ENCODE measurements at regions not wholly inside any gene's neighbourhood (a gene's known extent, or its start where the extent isn't known, plus 50 kb on each side); places are given as distances from the start of the nearest gene placed in this dataset.

GRCh38 chr17:53148058-53148457 is 674.7 kb upstream of the KIF2B start:
- no peak for TF ChIP-seq CTCF (IDR thresholded peaks at IDR 0.05; ENCODE audit: borderline replicate concordance, control extremely low read depth, extremely low read depth, insufficient read depth, missing control alignments)
- no peak for DNase-seq (ENCODE audit: low spot score)
- in situ Hi-C loops (cut with MboI; ENCODE audit: low sequenced_read_pairs, unreplicated experiment): no loop called here

- no peak for TF ChIP-seq CTCF (IDR thresholded peaks at IDR 0.05; ENCODE audit: borderline replicate concordance, control extremely low read depth, extremely low read depth, insufficient read depth, missing control alignments)
- in situ Hi-C loops (cut with MboI; ENCODE audit: low sequenced_read_pairs, unreplicated experiment): no loop called here
- no peak for DNase-seq (ENCODE audit: low spot score)
These were observed 679.8 kb upstream of the KIF2B start for GRCh38 chr17:53142890-53143289.

GRCh38 chr17:53141731-53142130 is 681.0 kb upstream of the KIF2B start:
- in situ Hi-C loops (cut with MboI; ENCODE audit: low sequenced_read_pairs, unreplicated experiment): no loop called here
- DNase-seq (ENCODE audit: low spot score): no peak

DNA sequence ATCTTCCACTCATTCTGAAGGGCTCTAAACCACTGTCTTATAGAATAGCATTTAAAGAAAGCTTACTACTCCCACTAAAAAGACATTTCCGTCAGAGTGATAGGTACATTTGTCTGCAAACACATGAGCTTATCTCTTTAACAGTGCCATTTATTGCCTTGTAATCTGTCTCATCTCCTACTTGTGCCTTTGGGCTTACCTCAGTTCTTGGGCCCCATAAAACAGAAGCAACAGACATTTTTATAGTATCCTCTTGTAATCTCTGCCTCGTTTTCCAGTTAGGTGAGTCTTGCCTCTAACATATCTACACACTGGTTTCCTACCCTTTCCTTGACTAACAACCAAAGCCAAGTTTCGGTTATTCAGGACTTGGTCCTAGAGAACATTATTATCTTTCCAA is 681.4 kb upstream of the KIF2B start:
- in situ Hi-C loops (cut with MboI; ENCODE audit: low sequenced_read_pairs, unreplicated experiment): no loop called here
- no peak for DNase-seq (ENCODE audit: low spot score)
- TF ChIP-seq CTCF (IDR thresholded peaks at IDR 0.05; ENCODE audit: borderline replicate concordance, control extremely low read depth, extremely low read depth, insufficient read depth, missing control alignments): no peak

More at GRCh38 chr17:53141731-53142130, 681.0 kb upstream of the KIF2B start:
- TF ChIP-seq CTCF (IDR thresholded peaks at IDR 0.05; ENCODE audit: borderline replicate concordance, control extremely low read depth, extremely low read depth, insufficient read depth, missing control alignments): no peak

- DNase-seq (ENCODE audit: low spot score): no peak
- in situ Hi-C loops (cut with MboI; ENCODE audit: low sequenced_read_pairs, unreplicated experiment): no loop called here
- TF ChIP-seq CTCF (IDR thresholded peaks at IDR 0.05; ENCODE audit: borderline replicate concordance, control extremely low read depth, extremely low read depth, insufficient read depth, missing control alignments): no peak
These were observed 684.9 kb upstream of the KIF2B start for GRCh38 chr17:53137869-53138268.

- no peak for DNase-seq (ENCODE audit: low spot score)
- in situ Hi-C loops (cut with MboI; ENCODE audit: low sequenced_read_pairs, unreplicated experiment): no loop called here
- no peak for TF ChIP-seq CTCF (IDR thresholded peaks at IDR 0.05; ENCODE audit: borderline replicate concordance, control extremely low read depth, extremely low read depth, insufficient read depth, missing control alignments)
These were observed 686.8 kb upstream of the KIF2B start for GRCh38 chr17:53135969-53136368.

DNA sequence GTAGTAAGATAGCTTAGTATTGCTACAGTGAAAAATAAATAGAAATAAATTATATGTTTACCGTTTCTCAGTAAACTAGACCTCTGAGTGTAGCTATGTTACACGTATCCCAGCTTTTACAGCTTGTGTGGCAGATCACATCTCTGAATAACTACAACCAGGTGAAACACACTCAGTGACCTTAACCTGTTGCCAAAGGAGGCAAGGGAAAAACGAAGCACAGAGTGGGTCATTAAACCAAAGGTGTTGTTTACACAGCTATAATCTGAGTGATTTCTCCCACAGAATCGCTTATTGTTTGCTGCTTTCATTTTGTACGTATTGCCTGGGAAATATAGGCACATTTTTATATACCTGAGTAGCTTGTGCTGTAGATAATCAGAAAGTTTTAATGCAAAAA is 688.2 kb upstream of the KIF2B start:
- in situ Hi-C loops (cut with MboI; ENCODE audit: low sequenced_read_pairs, unreplicated experiment): no loop called here
- TF ChIP-seq CTCF (IDR thresholded peaks at IDR 0.05; ENCODE audit: borderline replicate concordance, control extremely low read depth, extremely low read depth, insufficient read depth, missing control alignments): no peak
- DNase-seq (ENCODE audit: low spot score): no peak
